Activated gamma-delta T cell treated with anti-CD3 and anti-CD28 coated beads, Interleukin-2, amount 50 U/mL, for 16 hours (primary cell): ENCODE measurements at regions not wholly inside any gene's neighbourhood (a gene's known extent, or its start where the extent isn't known, plus 50 kb on each side); places are given as distances from the start of the nearest gene placed in this dataset.
"Not testable (repeated sequence)": the region's sequence is repeated elsewhere in the genome, so short reads cannot be mapped to it uniquely, and the experiment has no call there.

Experiments used
- DNase-seq: peaks from one replicate; pipeline ENCODE4 v3.0.0-alpha.2; 2020; ENCODE audit warnings: low read depth

GRCh38 chr15:70248116-70249025, 150.7 kb upstream of the TLE3 start:
- DNase-seq: no peak

GRCh38 chr15:70247281-70247680, 149.6 kb upstream of the TLE3 start:
- DNase-seq: no peak

GRCh38 chr15:70246623-70247220, 149.0 kb upstream of the TLE3 start:
- DNase-seq: no peak

- no peak for DNase-seq
Observed at GRCh38 chr15:70245932-70246622, 148.4 kb upstream of the TLE3 start.

- DNase-seq: no peak
Observed at GRCh38 chr15:70244978-70245542, 147.3 kb upstream of the TLE3 start.

GRCh38 chr15:70243686-70244540, 146.2 kb upstream of the TLE3 start:
- DNase-seq: no peak

GRCh38 chr15:70242951-70243685, 145.4 kb upstream of the TLE3 start:
- no peak for DNase-seq

- DNase-seq: no peak
Observed at GRCh38 chr15:70241561-70242320, 144.0 kb upstream of the TLE3 start.

GRCh38 chr15:70240820-70241430, 143.2 kb upstream of the TLE3 start:
- no peak for DNase-seq

- no peak for DNase-seq
Observed at GRCh38 chr15:70240082-70240481, 142.4 kb upstream of the TLE3 start.

GRCh38 chr15:70238917-70239316, 141.2 kb upstream of the TLE3 start:
- DNase-seq: no peak

GRCh38 chr15:70237626-70238025, 139.9 kb upstream of the TLE3 start:
- no peak for DNase-seq

GRCh38 chr15:70236341-70237086, 138.8 kb upstream of the TLE3 start:
- DNase-seq: no peak

- no peak for DNase-seq
Observed at GRCh38 chr15:70235347-70235746, 137.6 kb upstream of the TLE3 start.

- DNase-seq: no peak
Observed at GRCh38 chr15:70234256-70234905, 136.7 kb upstream of the TLE3 start.

GRCh38 chr15:70231484-70231883, 133.8 kb upstream of the TLE3 start:
- no peak for DNase-seq

GRCh38 chr15:70227918-70228317, 130.2 kb upstream of the TLE3 start:
- DNase-seq: not testable (repeated sequence)

GRCh38 chr15:70227147-70227546, 129.4 kb upstream of the TLE3 start:
- no peak for DNase-seq
